ENCODE measurements at regions not wholly inside any gene's neighbourhood (a gene's known extent, or its start where the extent isn't known, plus 50 kb on each side); places are given as distances from the start of the nearest gene placed in this dataset.
"Not testable (repeated sequence)": the region's sequence is repeated elsewhere in the genome, so short reads cannot be mapped to it uniquely, and the experiment has no call there.

DNA sequence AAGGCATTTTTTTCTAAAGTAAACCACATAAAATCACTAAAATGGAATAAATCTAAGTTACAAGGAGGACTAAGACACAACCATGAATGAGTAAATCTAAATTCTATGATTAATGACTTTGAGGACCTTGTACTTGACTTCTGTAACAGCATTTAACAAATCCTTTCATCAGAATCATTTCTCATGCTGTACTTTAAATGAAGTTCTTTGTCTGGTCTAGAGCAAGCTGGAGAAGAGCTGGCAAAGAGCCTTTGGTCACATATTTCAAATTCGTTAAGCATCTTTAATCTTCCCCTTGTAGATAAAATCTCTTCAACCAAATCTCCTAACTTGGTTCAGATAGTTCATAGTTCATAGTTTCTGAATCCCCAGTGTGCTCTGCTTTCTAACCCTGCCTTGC, 405.4 kb downstream of the PTPRC start:
- DNase-seq (ENCODE audit: low read depth): no peak

- no peak for DNase-seq (ENCODE audit: low read depth)
These were observed 407.8 kb downstream of the PTPRC start for GRCh38 chr1:199046618-199047017.

DNA sequence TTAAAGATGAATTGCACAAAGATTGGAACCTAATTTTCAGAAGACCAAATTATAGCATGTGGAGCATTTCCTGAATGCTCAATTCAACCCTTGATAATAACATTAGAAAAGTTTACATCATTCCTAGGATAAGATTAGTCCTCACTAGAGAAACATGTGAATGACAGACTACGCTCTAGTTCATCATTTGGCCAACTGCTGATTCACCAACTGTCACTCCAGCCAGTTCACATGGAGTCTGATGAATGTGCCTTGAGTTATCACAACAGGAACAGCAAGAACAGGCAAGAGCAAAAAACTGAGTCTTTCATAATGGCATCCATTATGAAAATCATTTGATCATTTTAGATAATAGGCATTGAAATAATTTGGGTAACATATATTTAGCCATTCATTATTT, 415.9 kb downstream of the PTPRC start:
- DNase-seq (ENCODE audit: low read depth): no peak

GRCh38 chr1:199057322-199057721, 418.5 kb downstream of the PTPRC start:
- no peak for DNase-seq (ENCODE audit: low read depth)

- no peak for DNase-seq (ENCODE audit: low read depth)
These were observed 419.4 kb downstream of the PTPRC start for GRCh38 chr1:199058281-199058680.

GRCh38 chr1:199064971-199065370, 426.1 kb downstream of the PTPRC start:
- no peak for DNase-seq (ENCODE audit: low read depth)

GRCh38 chr1:199067483-199067882, 428.6 kb downstream of the PTPRC start:
- DNase-seq (ENCODE audit: low read depth): no peak

- DNase-seq (ENCODE audit: low read depth): no peak
These were observed 432.2 kb downstream of the PTPRC start for GRCh38 chr1:199071080-199071479.

- no peak for DNase-seq (ENCODE audit: low read depth)
These were observed 434.3 kb downstream of the PTPRC start for GRCh38 chr1:199073166-199073565.

DNA sequence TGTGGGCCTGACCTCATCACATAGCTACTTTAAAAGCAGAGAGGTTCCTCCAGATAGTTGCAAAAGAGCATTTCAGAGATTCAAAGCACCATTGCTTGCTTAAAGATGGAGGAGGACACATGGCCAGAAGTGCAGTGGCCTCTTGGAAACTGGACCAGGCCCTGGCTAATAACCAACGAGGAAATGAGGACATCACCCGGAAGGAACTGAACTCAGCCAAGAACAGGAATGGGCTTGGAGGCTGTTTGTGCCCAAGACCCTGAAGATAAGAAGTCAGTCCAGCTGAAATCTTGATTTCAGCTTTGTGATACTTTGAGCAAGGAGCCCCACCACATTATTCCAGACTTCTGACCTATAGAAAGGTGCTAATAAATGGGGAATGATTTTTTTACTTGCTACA, 437.0 kb downstream of the PTPRC start:
- no peak for DNase-seq (ENCODE audit: low read depth)

DNA sequence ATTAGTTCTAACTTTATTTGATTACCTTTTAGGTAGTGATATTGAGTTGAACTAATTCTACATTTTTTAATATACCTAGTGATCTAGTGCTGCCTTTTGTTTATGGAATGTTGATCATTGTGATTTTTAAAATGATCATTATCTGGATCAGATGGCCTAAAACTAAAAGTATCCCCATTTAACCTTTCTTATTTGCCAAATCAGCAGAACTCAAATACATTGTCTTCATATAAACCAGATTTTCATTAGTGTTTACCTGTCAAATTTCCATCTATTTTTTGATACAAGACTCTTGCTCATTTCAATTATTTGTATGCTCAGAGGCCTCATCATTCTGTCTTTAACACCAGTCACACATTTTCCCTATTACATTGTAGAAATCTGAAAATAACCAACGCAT, 441.2 kb downstream of the PTPRC start:
- DNase-seq (ENCODE audit: low read depth): no peak

DNA sequence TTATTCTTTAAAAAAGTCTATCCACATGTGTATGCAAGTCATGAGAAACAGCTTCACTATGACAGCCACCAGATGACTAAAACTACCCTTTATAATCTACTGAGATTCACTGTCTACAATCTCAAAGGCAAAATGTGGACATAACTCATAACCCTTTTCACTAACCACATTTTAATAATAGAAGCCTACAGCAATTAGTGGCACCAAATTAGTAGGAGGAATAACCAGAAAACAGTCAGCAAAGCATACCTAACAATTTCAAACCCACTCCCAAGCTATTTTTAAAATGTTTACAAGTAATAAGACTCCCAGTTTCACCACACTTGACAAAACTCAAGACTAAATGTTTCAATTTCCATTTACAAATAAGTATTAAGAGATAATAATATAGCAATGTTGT, 442.9 kb downstream of the PTPRC start:
- no peak for DNase-seq (ENCODE audit: low read depth)

DNA sequence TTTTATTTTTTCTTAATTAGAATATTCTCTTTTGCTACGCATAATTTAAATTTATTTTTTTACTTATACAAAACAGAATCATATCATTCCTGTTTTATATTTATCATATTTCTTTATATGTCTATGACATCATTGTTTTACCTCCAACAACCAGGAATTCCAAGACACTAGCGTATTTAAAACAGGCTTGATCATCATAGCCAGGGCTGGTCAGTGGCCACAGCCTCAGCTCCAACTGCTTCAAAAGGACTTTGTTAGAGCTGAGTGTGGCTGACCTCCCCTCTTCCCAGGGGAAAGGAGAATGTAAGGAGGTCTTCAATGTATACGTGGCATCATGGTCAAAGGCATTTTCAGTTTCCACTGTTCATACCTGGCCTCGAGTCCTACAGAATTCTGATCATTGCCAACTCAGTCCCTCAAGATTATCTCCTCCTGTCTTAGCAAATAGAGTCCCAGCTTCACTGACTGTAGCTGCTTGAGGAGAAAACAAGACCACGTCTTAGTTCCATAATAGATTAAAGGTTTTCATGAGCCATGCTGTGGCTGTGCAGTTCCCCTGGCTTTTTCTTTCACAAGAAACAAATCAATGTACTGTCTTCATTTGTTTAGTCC, 444.0 kb downstream of the PTPRC start:
- no peak for DNase-seq (ENCODE audit: low read depth)

GRCh38 chr1:199083680-199084079, 444.8 kb downstream of the PTPRC start:
- no peak for DNase-seq (ENCODE audit: low read depth)

DNA sequence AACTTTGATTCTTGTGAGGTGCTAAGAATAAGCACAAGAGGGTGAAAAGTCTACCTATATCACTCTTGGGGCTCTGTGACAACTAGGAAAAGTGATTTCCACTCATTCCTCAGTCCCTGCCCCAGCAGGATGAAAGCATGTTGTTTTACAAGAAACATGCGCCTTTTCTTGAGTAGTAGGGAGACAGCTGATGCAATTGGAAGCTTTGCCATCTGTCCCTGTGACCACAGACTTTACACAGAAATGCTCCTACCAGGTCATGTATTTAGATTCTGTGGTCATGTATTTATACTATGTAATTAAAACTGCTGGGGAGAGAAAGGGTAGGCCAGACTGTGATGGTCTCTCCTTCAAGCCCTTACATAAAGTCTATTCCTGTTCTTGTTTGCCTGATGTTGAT, 445.5 kb downstream of the PTPRC start:
- no peak for DNase-seq (ENCODE audit: low read depth)

DNA sequence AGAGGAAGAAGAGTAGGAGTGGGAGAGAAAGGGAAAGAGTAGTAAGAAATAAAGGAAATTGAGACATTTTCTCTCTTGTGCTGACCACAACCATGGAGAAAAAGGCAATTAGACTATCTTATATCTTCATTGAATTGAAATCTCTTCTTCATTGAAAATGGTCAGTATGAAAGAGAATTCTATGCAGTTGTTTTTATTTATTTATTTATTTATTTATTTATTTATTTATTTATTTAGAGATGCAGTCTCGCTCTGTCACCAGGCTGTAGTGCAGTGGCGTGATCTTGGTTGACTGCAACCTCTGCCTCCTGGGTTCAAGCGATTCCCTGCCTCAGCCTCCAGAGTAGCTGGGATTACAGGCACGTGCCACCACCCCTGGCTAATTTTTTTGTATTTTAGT, 447.1 kb downstream of the PTPRC start:
- DNase-seq (ENCODE audit: low read depth): no peak

DNA sequence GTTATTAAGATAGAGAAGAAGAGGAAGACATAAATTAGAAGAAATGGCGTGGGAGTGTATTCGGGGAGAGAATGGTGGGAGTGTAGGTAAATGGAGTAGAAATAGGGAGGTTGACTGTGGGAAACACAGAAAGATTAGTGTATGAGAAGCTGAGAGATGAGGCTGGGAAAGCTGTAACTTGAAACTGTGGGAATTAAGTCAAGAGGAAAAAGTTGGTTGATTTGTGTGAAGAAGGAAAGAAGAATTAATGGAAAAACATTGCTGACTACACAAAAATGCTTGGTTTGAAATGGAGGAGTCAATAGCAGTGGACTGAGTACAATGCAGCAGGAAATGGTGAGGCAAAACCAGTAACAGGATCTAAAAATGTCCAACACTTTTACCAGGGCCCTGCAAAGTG, 448.3 kb downstream of the PTPRC start:
- DNase-seq (ENCODE audit: low read depth): no peak

GRCh38 chr1:199089393-199090122, 450.7 kb downstream of the PTPRC start:
- DNase-seq (ENCODE audit: low read depth): peak; percentile 11

GRCh38 chr1:199095628-199096027, 456.8 kb downstream of the PTPRC start:
- DNase-seq (ENCODE audit: low read depth): not testable (repeated sequence)

DNA sequence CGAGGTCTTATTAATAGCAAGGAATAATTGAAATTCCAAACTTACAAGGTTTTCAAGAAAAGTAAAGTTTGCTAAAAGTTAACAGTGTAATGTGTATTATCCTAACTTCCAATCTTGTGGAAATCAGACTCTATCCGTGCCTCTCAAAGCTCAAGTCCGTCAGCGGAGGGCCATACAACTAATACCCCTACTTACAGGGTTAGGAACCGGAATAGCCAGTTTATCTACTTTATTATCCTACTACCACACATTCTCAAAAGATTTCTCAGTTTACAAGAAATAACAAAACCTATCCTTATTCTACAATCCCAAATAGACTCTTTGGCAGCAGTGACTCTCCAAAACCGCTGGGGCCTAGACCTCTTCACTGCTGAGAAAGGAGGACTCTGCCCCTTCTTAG, 457.8 kb downstream of the PTPRC start:
- no peak for DNase-seq (ENCODE audit: low read depth)

DNA sequence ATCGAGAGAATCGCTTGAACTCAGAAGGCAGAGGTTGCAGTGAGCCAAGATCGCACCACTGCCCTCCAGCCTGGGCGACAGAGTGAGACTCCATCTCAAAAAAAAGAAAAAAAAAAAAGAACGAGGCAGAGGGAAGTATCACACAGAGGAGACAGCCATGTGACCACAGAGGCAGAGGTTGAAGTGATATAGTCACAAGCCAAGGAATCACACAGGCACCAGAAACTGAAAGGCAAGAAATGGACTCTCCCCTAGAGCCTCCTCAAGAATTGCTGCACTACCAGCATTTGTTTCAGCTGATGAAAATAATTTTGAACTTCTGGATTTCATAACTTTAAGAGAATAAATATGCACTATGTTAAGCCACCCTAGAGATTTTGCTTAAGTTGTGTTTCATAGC, 459.6 kb downstream of the PTPRC start:
- no peak for DNase-seq (ENCODE audit: low read depth)

GRCh38 chr1:199101139-199101538, 462.3 kb downstream of the PTPRC start:
- DNase-seq (ENCODE audit: low read depth): no peak

GRCh38 chr1:199101635-199102034, 462.8 kb downstream of the PTPRC start:
- DNase-seq (ENCODE audit: low read depth): no peak

GRCh38 chr1:199102239-199102638, 463.4 kb downstream of the PTPRC start:
- DNase-seq (ENCODE audit: low read depth): no peak

Measured in activated T-cell treated with anti-CD3 and anti-CD28 coated beads for 48 hours (primary cell).